SU-DHL-6 (cell line): ENCODE measurements at regions not wholly inside any gene's neighbourhood (a gene's known extent, or its start where the extent isn't known, plus 50 kb on each side); places are given as distances from the start of the nearest gene placed in this dataset.

Experiments used
- H2AFZ ChIP-seq: fragments of 200-600 bp; sonication (generic); 2 replicates; pipeline ENCODE4 v1.6.1; 2014; ENCODE audit warnings: low read depth, mild to moderate bottlenecking, moderate library complexity, mixed read lengths, antibody characterized with exemption, low read length; ENCODE audit not compliant: severe bottlenecking
- H3F3A ChIP-seq: fragments of 200-600 bp; shearing (Covaris generic); 2 replicates; pipeline ENCODE4 v1.6.0; 2016; ENCODE audit warnings: antibody characterized with exemption, mild to moderate bottlenecking; ENCODE audit not compliant: insufficient read depth
- H3K27ac ChIP-seq: fragments of 200-600 bp; sonication (generic); 2 replicates; pipeline ENCODE4 v1.5.1; 2016; ENCODE audit warnings: low read depth, mild to moderate bottlenecking, low read length, moderate library complexity, mixed read lengths
- H3K27me3 ChIP-seq: fragments of 200-600 bp; sonication (generic), shearing (Covaris generic); 2 replicates; pipeline ENCODE4 v1.6.0; 2014; ENCODE audit warnings: mild to moderate bottlenecking, low read length
- H3K36me3 ChIP-seq: fragments of 200-600 bp; sonication (generic); 2 replicates; pipeline ENCODE4 v1.6.1; 2014; ENCODE audit warnings: mild to moderate bottlenecking, low read length, mixed read lengths
- H3K4me2 ChIP-seq: fragments of 300-600, 200-600 bp; shearing (Covaris generic), sonication (generic); 2 replicates; pipeline ENCODE4 v1.6.0; 2014; ENCODE audit warnings: low read length, low read depth, mild to moderate bottlenecking; ENCODE audit not compliant: poor library complexity, severe bottlenecking
- H3K4me3 ChIP-seq: fragments of 200-600 bp; sonication (generic); 2 replicates; pipeline ENCODE4 v1.5.1; 2014; ENCODE audit warnings: antibody characterized with exemption, low read length, mild to moderate bottlenecking, mixed read lengths; ENCODE audit not compliant: insufficient read depth, poor library complexity, severe bottlenecking
- H3K79me2 ChIP-seq: fragments of 200-600 bp; sonication (generic); 2 replicates; pipeline ENCODE4 v1.6.1; 2014; ENCODE audit warnings: mild to moderate bottlenecking, low read length, moderate library complexity; ENCODE audit not compliant: insufficient read depth
- H3K9ac ChIP-seq: fragments of 200-600 bp; sonication (generic); 2 replicates; pipeline ENCODE4 v1.7.0; 2014; ENCODE audit warnings: mild to moderate bottlenecking, low read length
- H3K9me2 ChIP-seq: fragments of 200-600 bp; sonication (generic); replicated peaks from 2 replicates; pipeline ENCODE4 v1.6.1; 2014; ENCODE audit warnings: low read length; ENCODE audit not compliant: insufficient read depth
- H3K9me3 ChIP-seq: fragments of 200-600 bp; sonication (generic); 2 replicates; pipeline ENCODE4 v1.6.1; 2014; ENCODE audit warnings: low read length, mixed read lengths; ENCODE audit not compliant: insufficient read depth
- H4K20me1 ChIP-seq: fragments of 200-600 bp; sonication (generic); 2 replicates; pipeline ENCODE4 v1.6.1; 2014; ENCODE audit warnings: low read depth, mild to moderate bottlenecking, antibody characterized with exemption, low read length, moderate library complexity, mixed read lengths
- CTCF ChIP-seq: fragments of 200-600 bp; sonication (generic); IDR thresholded peaks from one replicate; pipeline ENCODE4 v1.5.1; 2017; ENCODE audit warnings: antibody characterized with exemption, mild to moderate bottlenecking, low read length, moderate library complexity; ENCODE audit not compliant: insufficient read depth, poor library complexity, severe bottlenecking
- EZH2phosphoT487 ChIP-seq: fragments of 200-600 bp; sonication (generic), shearing (Covaris generic); conservative IDR thresholded peaks from 2 replicates; pipeline ENCODE4 v1.6.1; 2018; ENCODE audit warnings: mild to moderate bottlenecking, antibody characterized with exemption, low read length, moderate library complexity, mixed read lengths

DNA sequence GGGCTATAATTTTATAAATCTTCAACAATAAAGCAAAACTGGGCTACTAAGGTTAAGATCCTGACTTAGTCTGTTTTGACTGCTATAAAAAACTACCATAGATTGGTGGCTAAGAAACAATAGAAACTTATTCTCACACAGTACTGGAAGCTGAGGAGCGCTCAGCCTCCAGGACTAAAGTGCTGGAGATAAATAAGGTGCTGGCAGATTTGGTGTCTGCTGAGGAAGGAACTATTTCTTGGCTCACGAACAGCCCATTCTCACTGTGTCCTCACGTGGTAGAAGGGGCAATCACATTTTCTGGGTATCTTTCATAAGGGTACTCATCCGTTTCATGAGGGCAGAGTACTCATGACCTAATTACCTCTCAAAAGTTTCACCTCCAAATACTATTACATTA is 166.8 kb upstream of the CBLB start:
- Histone ChIP-seq H3F3A (no peaks in the 10 kb centered on the region), H3K9me3 (no peaks in the 10 kb centered on the region), H2AFZ (no peak overlapping the region), H3K4me2 (no peak overlapping the region), H3K4me3 (no peak overlapping the region), H3K79me2 (no peaks in the 10 kb centered on the region), H3K9me2 (no peaks in the 10 kb centered on the region), H3K27ac (no peak overlapping the region), H4K20me1 (no peaks in the 10 kb centered on the region), H3K36me3 (no peaks in the 10 kb centered on the region), H3K27me3 (no peaks in the 10 kb centered on the region), H3K9ac (no peak overlapping the region)
- TF ChIP-seq CTCF (no peak), EZH2phosphoT487 (no peak)

- Histone ChIP-seq H4K20me1 (no peaks in the 10 kb centered on the region), H2AFZ (no peak overlapping the region), H3K9ac (no peak overlapping the region), H3K4me3 (no peak overlapping the region), H3K27ac (no peak overlapping the region), H3K9me3 (no peaks in the 10 kb centered on the region), H3F3A (no peaks in the 10 kb centered on the region), H3K9me2 (no peaks in the 10 kb centered on the region), H3K27me3 (no peaks in the 10 kb centered on the region), H3K79me2 (no peaks in the 10 kb centered on the region), H3K36me3 (no peaks in the 10 kb centered on the region), H3K4me2 (no peak overlapping the region)
- no peak for TF ChIP-seq CTCF
- TF ChIP-seq EZH2phosphoT487 = no peak
Observed at GRCh38 chr3:106036696-106037095, 167.9 kb upstream of the CBLB start.

- TF ChIP-seq CTCF (no peak), EZH2phosphoT487 (no peak)
- Histone ChIP-seq H2AFZ (no peak overlapping the region), H3K27ac (no peak overlapping the region), H3K36me3 (no peaks in the 10 kb centered on the region), H3K9me2 (no peaks in the 10 kb centered on the region), H3K4me2 (no peak overlapping the region), H3K4me3 (no peak overlapping the region), H3F3A (no peaks in the 10 kb centered on the region), H4K20me1 (no peaks in the 10 kb centered on the region), H3K79me2 (no peaks in the 10 kb centered on the region), H3K27me3 (no peaks in the 10 kb centered on the region), H3K9ac (no peak overlapping the region), H3K9me3 (no peaks in the 10 kb centered on the region)
Observed at GRCh38 chr3:106047221-106047620, 178.4 kb upstream of the CBLB start.
